Large intestine (tissue), 3 donors: ENCODE measurements at regions not wholly inside any gene's neighbourhood (a gene's known extent, or its start where the extent isn't known, plus 50 kb on each side); places are given as distances from the start of the nearest gene placed in this dataset.
"Not testable (repeated sequence)": the region's sequence is repeated elsewhere in the genome, so short reads cannot be mapped to it uniquely, and the experiment has no call there.

Experiments
- DNase-seq, 2 donors: peaks; one replicate each; pipeline versions ENCODE4 v3.0.0 to v3.0.0-alpha.2; 2013
- H3K27ac ChIP-seq: one replicate; pipeline ENCODE4 v1.5.1; 2013; ENCODE audit warnings: low read length
- H3K27me3 ChIP-seq: 2 replicates; pipeline ENCODE4 v1.6.1; 2013; ENCODE audit warnings: low read length; ENCODE audit not compliant: control insufficient read depth, insufficient read depth
- H3K36me3 ChIP-seq: 2 replicates; pipeline ENCODE4 v1.6.1; 2013; ENCODE audit warnings: low read length; ENCODE audit not compliant: control insufficient read depth, insufficient read depth
- H3K4me1 ChIP-seq: one replicate; pipeline ENCODE4 v1.6.1; 2013; ENCODE audit warnings: low read length; ENCODE audit not compliant: control insufficient read depth, insufficient read depth
- H3K4me3 ChIP-seq: one replicate; pipeline ENCODE4 v1.5.1; 2013; ENCODE audit warnings: low read length
- H3K9me3 ChIP-seq: one replicate; pipeline ENCODE4 v1.6.1; 2013; ENCODE audit warnings: mild to moderate bottlenecking, low read depth, low read length, moderate library complexity; ENCODE audit not compliant: control insufficient read depth
- WGBS: methylation state at CpG from one replicate; pipeline ENCODE4 v1.1.5; 2013; ENCODE audit warnings: low lambda C conversion rate; ENCODE audit not compliant: insufficient coverage; 5-methylcytosine and 5-hydroxymethylcytosine counted together

DNA sequence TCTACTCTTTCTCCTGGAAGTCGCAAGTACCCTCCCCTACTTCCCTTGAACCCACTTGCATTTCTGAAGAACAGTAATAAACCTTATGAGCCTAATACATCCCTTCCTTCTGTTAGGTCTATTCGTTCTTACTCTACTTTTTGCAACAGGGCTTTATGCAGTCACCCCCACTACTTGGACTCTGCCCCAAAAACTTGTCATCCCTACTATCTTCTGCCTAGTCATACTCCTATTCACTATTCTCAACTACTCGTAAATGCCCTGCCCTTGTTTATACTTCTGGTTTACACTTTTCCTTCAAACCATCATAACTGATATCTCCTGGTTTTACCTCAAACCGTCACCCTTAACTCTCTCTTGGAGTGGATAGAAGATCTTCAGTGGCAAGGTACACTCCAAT is 55.2 kb upstream of the SLIT2 start:
- H3K27ac ChIP-seq, result no peak overlapping the region
- no peaks in the 10 kb centered on the region for H3K4me1 ChIP-seq
- WGBS, result 75% methylated on average over 2 of the region's 4 CpGs
- H3K27me3 ChIP-seq, result no peaks in the 10 kb centered on the region
- no peak for DNase-seq
- no peak overlapping the region for H3K4me3 ChIP-seq
- no peaks in the 10 kb centered on the region for H3K9me3 ChIP-seq
- H3K36me3 ChIP-seq, result no peaks in the 10 kb centered on the region

DNA sequence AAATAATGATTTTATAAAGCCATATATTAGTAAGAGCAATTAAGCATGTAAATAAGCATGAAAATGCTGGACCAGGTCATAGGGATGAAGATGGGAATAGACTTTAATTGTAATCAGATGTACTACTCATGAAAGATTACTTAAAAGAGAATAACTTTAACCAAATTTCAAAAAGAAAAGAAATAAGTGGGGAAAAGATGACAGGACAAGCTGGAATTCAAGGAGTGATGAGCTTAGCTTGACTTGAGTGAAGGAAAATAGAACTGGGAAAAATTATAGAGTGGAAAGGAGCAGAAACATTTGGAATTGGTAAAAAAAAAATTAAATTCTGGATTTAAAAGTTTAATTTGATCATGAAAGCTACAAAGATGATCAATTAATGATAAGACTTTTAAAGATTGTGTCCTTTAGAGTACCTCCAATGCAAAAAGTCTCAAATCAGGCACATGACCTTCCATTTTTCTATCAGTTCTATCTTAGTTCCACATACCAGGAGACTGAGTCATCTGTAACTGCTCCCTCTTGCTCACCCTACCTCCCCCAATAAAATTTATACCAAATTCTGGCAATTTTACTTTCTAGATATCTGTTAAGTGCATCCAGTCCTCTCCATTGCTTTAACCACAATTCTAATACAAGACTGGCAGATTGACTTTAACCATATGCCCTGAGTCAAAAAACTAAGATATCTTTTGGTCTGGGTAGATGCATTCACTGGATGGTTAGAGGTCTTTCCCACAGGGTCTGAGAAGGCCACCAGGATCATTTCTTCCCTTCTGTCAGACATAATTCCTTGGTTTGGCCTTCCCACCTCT is 56.4 kb upstream of the SLIT2 start:
- DNase-seq, result no peak
- H3K27ac ChIP-seq, result no peak overlapping the region
- H3K9me3 ChIP-seq, result peaks cover 2% of the 10 kb centered on the region

DNA sequence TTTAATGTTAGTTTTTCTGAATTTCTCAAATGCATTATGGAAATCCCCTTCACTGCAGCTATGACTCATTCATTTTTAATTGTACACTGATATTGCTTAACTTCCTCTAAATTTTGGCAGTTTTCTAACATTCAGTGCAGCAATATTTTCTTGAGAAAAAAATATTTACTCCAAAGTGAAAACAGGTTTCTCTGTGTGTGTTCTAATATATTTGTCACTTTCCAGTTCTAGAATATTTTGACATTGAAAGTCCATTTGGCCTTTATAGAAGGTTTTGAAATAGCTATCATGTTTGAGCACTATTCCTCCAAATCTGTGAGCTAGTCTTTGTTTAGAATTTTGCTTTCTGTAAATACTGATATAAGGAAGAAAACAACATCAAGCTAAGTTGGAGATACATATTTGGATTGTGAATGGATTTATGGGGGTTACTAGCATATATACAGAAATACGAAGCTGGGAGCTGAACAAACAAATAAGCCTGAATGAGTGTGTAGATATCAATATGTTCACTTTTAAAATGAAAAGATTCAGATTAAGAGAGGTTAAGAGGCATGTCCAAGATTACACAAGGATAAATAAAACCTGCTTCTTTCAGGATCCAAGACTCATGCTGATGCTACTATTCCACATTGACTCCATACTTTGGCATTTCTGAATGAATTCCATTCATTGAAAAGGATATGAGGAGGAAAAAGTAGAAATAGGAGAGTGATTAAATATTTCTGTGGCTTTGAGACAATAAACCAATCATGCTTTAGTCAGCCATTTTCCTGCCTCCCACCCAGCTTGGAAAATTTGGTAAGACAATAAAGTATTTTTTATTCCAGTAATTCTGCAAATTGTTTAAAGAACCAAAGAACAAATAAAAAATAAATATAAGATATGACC is 57.3 kb upstream of the SLIT2 start:
- Histone ChIP-seq H3K4me3 (no peak overlapping the region), H3K4me1 (no peaks in the 10 kb centered on the region), H3K9me3 (peaks cover 2% of the 10 kb centered on the region), H3K36me3 (no peaks in the 10 kb centered on the region), H3K27ac (no peak overlapping the region), H3K27me3 (no peaks in the 10 kb centered on the region)
- no peak for DNase-seq
- WGBS, result 56% methylated on average over 1 of the region's 1 CpG

More for the DNA sequence above, 56.4 kb upstream of the SLIT2 start:
- H3K4me1 ChIP-seq, result no peaks in the 10 kb centered on the region
- H3K36me3 ChIP-seq, result no peaks in the 10 kb centered on the region
- H3K4me3 ChIP-seq, result no peak overlapping the region
- no peaks in the 10 kb centered on the region for H3K27me3 ChIP-seq

DNA sequence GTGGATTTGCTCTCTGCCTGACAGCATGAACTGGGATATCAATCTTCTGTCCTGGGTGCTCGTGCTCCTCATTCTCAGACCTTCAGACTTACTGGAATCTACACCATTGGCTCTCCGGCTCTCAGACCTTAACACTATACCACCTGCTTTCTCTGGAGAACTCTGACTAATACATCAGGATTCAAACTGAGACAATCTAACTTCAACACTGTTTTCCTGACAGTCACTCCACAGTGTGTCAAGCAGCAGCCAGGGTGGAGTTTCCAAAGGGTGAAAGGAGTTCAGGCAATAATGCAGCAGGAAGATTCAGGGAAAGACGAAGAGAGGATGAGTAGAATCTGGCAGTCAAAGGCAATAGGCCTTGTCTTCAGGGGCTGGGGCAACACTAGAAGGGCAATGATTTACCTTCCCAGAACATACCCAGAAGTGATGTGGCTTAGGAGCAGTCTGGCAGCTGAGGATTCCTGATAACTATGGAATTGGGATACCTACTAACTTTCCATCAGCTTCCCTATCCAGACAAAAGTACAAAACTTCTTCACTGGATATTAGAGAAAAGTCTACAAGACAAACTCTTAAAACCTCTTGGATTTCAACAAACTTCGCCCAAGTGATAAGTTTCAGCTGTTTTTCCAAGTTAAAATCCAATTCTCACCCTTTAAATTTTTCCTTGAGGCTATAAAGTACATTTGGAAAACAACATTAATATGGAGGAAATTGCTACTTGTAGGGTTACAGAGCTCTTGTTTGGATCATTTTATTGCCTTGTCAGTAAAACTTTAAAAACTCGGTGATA is 58.4 kb upstream of the SLIT2 start:
- 55% methylated on average over 3 of the region's 5 CpGs for WGBS
- peaks cover 2% of the 10 kb centered on the region for H3K9me3 ChIP-seq
- no peak overlapping the region for H3K27ac ChIP-seq
- H3K4me3 ChIP-seq, result no peak overlapping the region
- no peaks in the 10 kb centered on the region for H3K4me1 ChIP-seq
- no peaks in the 10 kb centered on the region for H3K36me3 ChIP-seq
- no peak for DNase-seq
- no peaks in the 10 kb centered on the region for H3K27me3 ChIP-seq

DNA sequence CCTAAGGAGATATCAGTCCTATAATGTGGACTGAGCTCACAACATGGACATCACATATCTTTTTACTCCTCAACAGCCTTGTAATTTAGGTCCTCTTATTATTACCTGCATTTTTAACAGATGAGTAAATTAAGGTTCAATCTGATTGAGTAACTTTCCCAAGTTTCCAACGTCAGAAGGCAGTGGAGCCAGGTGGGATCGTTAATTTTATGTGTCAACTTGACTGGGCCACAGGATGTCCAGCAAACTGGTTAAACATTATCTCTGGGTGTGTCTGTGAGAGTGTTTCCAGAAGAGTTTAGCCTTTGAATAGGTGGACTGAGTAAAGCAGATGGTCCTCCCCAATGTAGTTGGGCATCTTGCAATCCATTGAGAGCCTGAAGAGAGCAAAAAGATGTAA is 59.0 kb upstream of the SLIT2 start:
- H3K27ac ChIP-seq, result no peak overlapping the region
- H3K4me3 ChIP-seq, result no peak overlapping the region
- H3K27me3 ChIP-seq, result no peaks in the 10 kb centered on the region
- H3K4me1 ChIP-seq, result no peaks in the 10 kb centered on the region
- WGBS, result no CpG with 5 or more reads among the region's 2 CpGs
- no peaks in the 10 kb centered on the region for H3K36me3 ChIP-seq
- peaks cover 2% of the 10 kb centered on the region for H3K9me3 ChIP-seq
- no peak for DNase-seq

DNA sequence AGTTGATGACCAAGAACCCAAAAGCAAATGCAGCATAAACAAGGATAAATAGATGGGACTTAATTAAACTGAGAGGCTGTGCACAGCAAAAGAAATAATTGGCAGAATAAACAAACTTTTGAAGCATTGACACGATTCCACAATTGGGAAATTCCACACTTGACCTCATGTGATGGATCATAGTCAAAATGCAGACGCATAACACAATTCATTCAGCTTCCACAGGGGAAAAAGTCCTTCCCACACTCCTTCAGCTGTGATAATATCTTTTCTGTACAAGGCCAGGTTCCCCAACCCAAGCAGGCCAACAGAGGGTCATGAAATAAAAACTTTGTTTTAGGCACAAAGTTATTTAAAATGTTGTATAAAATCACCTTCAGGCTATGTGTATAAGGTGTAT is 66.6 kb upstream of the SLIT2 start:
- Histone ChIP-seq H3K4me3 (no peak overlapping the region), H3K4me1 (no peaks in the 10 kb centered on the region), H3K27ac (no peak overlapping the region), H3K9me3 (no peaks in the 10 kb centered on the region), H3K36me3 (no peaks in the 10 kb centered on the region), H3K27me3 (no peaks in the 10 kb centered on the region)
- DNase-seq, result no peak
- 40% methylated on average over 1 of the region's 2 CpGs for WGBS

DNA sequence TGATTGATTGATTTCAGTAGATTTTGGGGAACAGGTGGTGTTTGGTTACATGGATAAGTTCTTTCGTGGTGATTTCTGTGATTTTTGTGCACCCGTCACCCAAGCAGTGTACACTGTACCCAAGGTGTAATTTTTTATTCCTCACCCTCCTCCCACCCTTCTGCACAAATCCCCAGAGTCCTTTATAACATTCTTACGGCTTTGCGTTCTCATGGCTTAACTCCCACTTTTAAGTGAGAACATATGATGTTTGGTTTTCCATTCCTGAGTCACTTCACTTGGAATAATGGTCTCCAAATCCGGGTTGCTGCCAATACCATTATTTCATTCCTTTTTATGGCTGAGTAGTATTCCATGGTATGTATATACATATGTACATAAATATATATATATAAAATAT is 68.6 kb upstream of the SLIT2 start:
- H3K27ac ChIP-seq, H3K27me3 ChIP-seq, H3K4me3 ChIP-seq, H3K4me1 ChIP-seq, DNase-seq, H3K36me3 ChIP-seq, H3K9me3 ChIP-seq: not testable (repeated sequence)
- WGBS, result 100% methylated on average over 4 of the region's 5 CpGs

DNA sequence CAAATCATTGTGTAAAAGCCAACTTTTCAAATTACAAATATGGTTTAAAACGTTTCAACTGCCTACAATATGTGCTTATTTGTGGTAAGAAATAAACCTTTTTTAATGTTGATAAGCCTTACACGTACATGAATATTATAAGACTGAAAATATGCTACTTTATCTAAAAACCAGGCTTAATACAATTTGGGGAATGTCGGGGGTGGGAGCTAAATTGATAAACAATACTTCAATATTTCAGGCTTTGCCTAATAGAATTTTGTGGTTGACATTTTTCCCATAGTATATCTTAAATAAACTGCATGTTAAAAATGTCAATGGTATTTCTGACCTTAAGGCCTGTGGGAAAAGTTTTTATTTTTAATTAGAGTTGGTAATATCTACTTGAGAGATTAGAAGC is 69.8 kb upstream of the SLIT2 start:
- Histone ChIP-seq H3K4me1 (no peaks in the 10 kb centered on the region), H3K27me3 (no peaks in the 10 kb centered on the region), H3K4me3 (no peak overlapping the region), H3K27ac (no peak overlapping the region), H3K36me3 (no peaks in the 10 kb centered on the region), H3K9me3 (peaks cover 8% of the 10 kb centered on the region)
- DNase-seq, result no peak
- WGBS, result no CpG with 5 or more reads among the region's 3 CpGs

DNA sequence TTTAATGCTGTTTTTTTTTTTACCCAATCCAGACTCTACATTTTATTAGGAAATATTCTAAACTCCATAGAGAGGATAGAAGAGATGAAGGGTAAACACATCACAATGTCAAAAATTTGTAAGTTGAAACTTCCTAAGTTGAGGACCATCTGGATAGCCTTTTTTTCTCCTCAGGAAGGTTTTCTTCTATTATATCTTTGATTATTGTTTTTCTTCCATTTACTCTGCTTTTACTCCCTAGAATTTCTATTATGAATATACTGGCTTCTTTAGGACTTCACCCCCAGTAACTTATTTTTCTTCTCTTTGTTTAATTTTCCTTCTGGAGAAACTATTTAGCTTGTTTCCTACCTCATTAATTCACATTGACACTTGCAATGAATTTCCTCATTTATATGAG is 71.2 kb upstream of the SLIT2 start:
- Histone ChIP-seq H3K9me3 (peaks cover 8% of the 10 kb centered on the region), H3K36me3 (no peaks in the 10 kb centered on the region), H3K4me1 (no peaks in the 10 kb centered on the region), H3K4me3 (no peak overlapping the region), H3K27ac (no peak overlapping the region), H3K27me3 (no peaks in the 10 kb centered on the region)
- no peak for DNase-seq

DNA sequence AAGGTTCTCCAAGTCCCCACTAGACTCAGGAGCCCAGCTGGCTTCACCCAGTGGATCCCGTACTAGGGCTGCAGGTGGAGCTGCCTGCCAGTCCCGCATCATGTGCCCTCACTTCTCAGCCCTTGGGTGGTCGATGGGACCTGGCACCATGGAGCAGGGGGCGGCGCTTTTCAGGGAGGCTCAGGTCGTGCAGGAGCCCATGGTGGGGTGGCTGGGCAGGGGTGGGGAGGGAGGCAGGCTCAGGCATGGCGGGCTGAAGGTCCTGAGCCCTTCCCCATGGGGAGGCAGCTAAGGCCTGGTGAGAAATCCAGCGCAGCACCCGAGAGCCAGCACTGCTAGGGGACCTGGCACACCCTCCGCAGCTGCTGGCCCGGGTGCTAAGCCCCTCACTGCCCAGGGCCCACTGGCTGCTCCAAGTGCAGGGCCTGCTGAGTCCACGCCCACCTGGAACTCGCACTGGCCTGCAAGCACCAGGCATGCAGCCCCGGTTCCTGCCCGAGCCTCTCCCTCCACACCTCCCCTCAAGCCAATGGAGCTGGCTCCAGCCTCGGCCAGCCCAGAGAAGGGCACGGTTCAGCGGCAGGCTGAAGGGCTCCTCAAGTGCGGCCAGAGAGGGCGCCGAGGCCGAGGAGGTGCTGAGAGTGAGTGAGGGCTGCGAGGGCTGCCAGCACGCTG is 72.7 kb upstream of the SLIT2 start:
- Histone ChIP-seq H3K4me1 (no peaks in the 10 kb centered on the region), H3K4me3 (no peak overlapping the region), H3K36me3 (no peaks in the 10 kb centered on the region), H3K9me3 (peaks cover 8% of the 10 kb centered on the region), H3K27me3 (no peaks in the 10 kb centered on the region), H3K27ac (no peak overlapping the region)
- no CpG with 5 or more reads among the region's 24 CpGs for WGBS
- no peak for DNase-seq
